NCI-H2196 (cell line): ENCODE measurements at regions not wholly inside any gene's neighbourhood (a gene's known extent, or its start where the extent isn't known, plus 50 kb on each side); places are given as distances from the start of the nearest gene placed in this dataset.

Source experiments
- DNase-seq: peaks from one replicate; lab custom pipeline; 2025; ENCODE audit not compliant: unreplicated experiment; lab: John Stamatoyannopoulos, UW

DNA sequence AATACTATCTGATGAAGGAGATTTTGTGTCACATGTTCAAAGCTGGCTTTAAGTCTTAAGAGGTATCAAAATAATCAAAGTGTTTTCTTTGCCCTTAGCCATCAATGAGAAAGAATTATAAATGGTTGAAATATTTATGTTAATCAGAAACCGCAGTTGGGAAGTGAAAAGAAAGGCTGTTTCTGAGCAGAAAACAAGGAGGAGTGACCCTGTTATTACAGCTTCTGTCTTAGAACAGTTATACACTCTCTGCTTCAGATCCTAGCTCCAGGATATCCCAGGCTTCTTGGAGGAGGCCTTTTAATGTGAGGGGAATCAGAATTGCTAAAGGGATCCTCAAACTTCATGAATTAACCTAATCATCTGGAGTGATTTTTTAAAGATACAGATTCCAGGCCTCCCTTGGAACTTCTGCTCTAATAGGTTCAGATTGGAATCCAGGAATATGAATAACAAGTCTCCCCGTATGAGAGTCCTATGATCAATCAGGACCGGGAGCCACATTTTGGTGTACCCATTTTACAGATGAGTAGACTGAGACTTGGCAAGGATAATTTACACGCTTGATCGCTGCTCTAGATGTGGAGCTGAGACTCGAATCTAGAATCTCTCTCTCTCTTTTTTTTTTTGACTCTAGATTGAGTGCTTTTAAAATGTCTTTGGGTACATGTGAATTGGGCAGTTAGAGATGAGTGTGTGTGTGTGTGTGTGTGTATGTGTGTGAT is 50.8 kb upstream of the JAG1 start:
- no peak for DNase-seq

DNA sequence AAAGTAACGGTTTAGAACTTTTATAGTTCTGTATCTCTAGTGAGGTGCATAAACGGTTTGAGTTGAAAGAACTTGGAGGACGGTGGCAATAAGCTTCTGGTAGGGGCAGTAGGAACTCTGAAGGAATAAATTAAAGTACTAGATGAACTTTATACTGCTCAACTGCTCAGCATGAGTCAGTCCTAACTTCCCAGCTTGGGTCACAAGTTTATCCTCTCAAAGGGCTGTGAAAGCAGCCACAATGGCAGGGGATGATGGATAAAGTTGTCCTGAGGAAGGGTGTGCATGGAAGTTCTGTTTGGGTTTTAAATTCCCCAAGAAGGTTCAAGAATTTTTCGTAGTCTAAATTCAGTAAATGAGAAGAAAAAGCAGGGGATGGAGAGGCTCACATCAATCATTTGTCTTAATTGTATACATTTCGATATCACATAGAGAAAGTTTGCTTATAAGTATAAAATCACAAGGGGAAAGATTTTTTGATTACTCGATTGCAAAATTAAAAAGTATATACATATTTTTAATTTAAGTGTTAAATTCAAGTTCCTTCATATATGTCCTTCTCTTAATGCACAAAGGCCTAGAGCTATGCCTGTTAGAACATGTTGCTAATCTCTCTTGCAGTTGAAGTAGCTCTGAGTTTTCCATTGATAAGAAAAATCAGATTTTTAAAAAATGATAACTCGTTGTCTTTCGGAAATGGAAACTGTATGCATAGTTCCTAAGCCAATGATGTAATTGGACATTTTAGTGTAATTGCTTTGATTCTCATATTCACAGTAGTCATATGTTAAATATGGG is 55.3 kb upstream of the JAG1 start:
- DNase-seq: no peak

DNA sequence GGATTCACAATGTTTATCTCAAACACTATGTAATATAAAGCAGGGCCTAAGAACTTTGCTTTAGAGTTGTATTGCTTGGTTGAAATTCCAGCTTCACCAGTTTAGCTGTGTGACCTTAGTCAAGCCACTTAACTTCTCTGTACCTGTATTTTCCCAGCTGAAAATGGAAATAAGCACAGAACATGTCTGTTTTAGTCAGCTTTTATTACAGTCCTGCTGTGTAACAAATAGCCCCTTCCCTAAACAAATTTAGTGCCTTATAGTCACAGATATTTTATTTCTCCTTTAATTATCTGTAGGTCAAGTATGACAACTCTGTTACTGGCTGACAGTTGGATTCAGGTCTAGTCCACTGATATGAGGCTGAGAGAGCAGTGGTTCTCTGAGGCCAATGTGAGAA is 56.0 kb upstream of the JAG1 start:
- DNase-seq: no peak

DNA sequence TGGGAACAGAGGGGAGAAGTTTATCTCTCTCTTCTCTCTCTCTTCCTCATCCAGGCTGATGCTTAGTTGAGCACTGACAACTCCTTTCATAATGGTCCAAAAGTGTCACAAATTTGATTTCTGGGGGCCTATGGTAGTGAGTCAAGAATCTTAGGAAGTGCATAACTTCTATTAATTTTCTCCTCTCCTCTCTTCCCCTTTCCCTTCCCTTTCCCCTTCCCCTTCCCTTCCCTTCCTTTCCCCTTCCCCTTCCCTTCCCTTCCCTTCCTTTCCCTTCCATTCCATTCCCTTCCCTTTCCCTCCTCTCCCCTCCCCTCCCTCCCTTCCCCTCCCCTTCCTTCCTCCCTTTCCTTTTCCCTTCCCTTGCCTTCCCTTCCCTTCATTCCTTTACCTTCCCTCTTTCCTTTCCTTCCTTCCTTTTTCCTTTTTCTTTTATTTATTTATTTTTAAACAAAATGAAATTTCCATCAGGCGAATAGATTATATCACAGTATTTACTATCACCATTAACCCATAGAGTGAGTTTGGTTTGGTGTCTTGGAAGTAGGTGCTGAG is 56.9 kb upstream of the JAG1 start:
- no peak for DNase-seq

DNA sequence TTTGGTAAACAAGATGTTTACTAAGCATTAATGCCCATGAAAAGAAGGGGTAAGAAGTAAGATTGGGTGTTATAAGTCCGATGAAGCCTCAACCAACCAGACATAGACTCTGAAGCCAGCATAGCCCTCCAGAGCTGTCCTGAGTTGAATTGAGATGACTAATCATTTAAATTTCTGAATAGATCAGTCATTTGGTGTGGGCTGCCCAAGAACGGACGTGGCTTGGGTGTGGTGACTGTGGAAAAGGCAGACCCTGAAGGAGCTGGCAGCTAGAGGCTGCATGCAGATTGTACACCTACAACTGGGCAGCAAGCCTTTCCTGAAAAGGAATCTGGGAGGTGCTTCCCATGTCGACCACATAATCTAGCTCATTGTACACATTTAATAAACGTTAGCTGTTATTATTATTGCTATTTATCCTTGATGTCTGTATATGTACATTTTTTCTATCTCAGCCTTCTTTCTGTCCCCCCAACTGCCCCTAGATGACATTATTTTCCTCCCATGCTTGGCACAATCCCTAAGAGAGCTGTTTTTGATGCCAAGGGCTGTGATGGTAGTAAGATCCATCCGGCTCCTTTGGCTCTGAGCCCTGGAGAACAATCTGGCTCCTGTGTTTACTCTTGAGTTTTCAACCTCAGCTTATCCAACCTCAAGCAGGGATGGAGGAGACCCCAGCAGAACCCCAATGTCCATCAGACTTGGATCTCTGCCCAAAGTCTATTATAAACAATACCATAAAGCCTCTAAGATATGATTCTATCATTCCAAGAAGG is 57.6 kb upstream of the JAG1 start:
- no peak for DNase-seq

DNA sequence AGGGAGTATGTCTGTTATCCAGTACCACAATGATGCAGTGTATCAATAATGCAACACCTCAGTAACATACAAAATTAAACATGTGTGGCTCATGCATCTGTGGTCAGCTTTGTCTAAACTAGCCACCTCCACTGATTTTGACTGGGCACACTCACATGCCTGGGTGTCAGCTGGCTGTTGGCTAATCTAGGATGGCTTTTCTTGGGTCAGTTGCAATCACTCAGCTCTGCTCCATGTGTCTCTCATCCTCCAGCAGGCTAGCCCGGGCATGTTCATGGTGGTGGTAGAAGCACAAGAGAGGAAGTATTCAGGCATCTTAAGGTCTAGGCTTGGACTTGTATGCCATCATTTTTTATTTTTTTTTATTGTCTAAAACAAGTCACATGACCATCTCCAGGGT is 59.3 kb upstream of the JAG1 start:
- no peak for DNase-seq

DNA sequence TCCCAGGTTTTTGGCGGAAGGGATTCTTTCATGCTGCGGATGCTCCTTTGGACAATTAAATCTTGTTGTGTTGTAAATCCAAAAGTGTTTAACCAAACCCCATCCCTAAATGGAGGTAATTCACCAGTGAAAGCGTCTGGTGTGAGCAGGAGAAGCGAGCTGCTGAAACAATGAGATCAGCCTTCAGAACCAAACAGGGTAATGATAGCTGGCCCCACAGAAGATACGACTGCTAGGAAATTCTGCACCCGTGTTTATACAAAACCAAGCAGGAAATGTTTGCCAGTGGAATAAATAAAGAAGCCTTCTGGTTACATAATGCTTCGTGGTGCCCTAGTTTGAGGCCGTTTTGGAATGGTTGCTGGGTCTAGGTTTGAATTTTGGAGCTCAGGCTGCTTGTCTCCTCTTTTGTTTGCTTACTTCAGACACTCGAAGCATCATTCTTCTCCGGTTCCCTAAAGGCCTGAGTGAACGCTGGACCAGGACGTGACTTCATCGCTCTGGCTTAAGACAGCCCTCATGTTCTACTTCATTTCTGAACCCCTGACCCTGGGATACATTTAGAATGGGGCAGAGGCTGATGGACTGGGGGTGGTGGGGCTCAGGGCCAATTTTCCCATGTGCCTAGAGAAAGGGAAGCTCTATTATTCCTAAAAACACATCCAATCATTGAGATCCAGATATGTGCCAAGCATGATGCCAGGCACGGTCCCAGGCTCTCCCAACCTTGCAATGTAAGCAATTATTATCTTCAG is 61.6 kb upstream of the JAG1 start:
- DNase-seq: no peak

DNA sequence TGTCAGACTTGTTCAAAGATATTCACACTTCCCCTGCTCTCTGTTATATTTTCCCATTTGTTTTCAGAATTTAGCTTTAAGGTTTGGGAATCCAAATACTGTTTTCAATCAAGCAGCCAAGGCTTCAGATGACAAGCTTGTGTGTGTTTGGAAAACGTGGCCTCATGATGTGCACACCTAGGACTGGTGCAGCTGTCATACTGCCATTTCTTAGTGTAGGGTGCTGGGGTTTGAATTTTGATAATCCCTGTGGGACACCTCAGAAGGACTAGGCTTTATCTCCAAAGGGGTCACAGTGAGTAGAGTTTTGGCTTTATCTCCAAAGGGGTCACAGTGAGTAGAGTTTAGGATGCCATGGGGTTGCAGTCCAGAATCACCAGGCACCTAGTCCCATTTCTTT is 65.3 kb upstream of the JAG1 start:
- DNase-seq: no peak

DNA sequence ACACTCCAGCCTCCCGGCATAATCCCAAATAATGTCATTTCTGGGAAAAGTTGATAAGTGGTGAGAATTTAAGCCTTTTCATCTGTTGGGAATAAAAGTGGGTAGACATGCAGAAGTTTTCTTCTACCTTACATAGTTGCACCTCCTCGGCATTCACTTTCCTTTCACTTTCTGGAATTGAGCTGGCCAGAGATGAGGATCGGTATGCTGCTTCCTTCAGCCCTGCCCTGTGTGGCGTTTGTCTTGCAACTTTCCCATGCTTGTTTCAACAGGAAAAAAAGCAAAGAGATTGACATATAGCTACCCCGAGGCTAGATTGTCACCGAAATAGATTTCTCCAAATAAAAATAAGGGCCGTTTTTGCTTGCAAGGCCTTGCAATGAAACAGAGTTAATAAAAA is 65.8 kb upstream of the JAG1 start:
- no peak for DNase-seq

DNA sequence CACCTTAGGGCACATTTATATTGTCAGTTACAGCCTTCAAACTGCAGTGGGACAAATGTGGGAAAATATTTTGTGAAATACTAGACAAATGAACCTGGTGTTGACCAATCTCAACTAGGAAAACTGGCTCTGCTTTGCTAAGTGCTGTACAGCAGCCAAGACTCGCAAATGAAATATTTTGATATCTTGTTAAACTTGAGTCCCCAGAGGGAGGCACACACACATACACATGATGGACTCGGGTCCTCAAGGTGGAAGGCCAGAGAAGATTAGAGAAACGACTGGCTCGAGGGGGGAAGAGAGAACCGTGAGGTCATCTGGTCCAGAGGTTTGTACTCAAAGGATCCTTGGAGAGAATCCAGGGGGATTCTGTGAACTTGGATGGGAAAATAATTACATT is 67.3 kb upstream of the JAG1 start:
- no peak for DNase-seq

DNA sequence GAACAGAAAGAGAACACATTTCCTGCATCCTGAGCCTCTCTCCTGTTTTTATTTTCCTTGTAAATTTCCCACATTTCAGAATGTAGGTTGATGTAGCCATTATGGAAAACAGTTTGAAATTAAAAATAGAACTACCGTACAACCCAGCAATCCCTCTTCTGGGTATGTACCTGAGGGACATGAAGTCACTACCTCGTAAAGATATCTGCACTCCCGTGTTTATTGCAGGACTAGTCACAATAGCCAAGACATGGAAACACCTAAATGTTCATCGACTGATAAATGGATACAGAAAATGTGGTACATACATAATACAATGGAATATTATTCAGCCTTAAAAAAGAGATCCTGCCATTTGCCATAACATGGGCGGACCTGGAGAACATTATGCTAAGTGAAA is 72.0 kb upstream of the JAG1 start:
- no peak for DNase-seq

DNA sequence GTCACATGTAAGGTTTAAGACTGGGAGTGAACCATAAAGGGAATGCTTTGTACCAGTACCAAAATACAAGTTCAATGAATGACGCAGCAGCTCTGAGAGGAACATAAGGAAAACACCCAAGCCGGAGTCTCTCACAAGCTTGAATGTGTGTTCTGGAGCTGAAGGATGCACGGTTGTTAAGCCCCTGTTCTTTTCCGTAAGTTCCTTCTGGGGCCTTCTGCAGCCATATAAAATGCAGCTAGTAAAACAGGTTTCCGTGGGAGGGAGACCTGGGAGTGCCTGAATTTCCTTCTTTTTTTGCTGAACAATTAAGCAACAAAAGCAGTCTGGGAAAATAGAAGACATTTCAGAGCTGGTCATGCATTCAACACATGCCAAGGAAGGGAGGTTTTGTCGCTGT is 73.2 kb upstream of the JAG1 start:
- DNase-seq: no peak

DNA sequence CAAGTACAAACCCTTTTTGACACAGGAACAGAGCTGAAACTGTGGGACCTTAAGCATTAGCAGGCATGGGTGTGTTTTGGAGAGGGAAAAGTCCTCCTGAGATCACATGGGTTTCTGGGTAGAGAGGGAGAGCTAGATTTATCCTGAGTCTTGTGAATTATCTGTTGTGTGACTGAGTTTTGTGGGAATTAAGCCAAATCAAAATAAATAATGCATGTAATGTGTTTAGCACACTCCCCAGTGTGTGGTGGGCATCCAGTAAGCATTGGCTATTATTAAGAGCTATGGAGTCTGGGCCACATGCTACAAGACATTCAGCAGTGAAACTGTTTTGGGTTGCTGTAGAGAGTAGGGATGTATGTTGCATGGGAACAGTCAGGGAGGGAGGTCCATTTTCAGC is 75.3 kb upstream of the JAG1 start:
- DNase-seq: no peak

DNA sequence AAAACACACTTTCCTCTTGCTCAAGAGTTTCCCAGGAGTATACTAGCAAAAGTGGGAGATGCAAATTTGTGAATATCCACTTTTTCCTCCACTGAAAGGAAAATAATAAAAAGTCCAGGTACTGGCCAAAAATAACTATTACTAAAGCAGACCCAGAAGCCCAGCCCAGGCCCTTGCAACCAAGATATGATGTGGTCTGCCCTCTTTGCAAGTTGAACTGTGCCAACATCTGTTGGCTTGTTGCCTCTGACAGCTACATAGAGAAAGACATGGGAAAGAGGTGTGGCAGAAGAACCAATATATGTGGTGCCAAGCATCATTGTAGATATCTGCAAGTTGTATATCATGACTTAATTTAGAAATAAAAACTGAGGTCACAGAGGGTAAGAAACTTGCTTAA is 78.4 kb upstream of the JAG1 start:
- DNase-seq: no peak

DNA sequence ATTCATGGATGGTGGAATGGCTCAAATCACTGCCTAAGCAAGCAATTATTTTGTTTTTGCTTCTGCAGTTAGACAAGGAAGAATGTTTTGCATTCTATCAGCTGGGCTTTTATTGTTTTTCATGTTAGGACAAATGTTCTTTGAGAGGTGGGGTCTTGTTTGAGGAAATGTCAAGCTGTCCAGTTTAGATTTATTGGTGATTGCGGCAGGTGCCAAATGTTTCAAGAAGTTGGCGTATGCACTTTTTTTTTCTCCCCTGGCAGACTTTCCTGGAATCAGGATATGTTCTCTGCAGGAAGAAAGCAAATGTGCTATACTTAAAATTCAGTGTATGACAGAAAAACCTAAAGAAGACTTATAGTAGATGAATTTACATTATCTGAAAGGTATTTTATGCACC is 81.0 kb upstream of the JAG1 start:
- no peak for DNase-seq

DNA sequence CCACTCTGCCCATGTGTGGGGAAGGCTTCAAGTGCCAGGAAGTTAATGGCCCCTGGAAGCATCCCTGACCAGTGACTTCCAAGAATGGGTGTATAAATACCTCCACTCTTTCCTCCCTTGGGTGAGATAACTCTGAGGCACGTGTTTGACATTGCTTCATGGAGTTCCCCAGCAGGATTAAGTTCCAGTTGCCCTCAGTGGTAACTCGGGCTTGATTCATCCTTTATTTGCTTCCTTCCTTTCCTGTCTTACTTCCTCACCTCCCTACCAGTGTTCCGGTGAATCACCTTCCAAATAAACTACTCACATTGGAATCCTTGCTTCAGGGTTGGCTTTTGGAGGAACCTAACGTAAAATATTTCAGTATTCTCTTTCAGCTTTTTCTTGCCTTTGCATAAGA is 84.6 kb upstream of the JAG1 start:
- DNase-seq: no peak

DNA sequence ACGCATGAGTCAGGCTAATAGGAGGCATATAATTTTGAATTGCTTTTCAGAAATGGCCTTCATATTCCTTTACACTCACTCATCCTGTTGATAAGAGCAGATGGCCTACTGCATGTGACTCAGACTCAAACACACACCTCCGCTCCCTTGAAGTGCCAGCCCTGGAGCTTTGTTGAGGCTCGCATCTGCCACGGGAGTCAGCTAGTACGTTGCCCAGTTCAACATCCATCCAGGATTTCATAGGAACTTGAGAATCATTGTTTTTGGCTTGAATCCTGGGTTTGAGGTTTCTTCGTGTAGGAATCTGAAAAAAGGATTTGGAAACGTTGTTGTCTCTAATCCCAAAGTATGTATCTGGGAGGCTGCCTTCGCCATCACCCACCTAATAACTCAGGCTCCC is 87.4 kb upstream of the JAG1 start:
- no peak for DNase-seq

DNA sequence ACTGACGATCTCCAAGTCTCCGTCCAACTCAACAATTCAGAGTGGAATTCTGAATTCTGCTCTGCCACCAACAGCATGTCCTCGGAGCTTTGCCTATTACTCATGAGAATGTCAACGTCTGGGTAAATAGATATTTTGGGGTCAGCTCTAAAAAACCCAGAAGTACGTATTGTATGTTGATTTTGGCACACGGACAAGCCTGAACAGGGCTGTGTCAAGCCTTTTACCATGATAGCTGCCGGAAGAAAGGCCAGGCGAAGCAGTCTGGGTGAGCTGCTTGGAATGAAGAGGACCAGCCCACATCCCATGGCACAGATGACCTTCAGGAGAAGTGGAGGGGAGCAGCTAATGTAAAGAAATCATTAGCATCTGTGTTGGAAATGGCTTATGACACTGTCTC is 88.0 kb upstream of the JAG1 start:
- DNase-seq: no peak

DNA sequence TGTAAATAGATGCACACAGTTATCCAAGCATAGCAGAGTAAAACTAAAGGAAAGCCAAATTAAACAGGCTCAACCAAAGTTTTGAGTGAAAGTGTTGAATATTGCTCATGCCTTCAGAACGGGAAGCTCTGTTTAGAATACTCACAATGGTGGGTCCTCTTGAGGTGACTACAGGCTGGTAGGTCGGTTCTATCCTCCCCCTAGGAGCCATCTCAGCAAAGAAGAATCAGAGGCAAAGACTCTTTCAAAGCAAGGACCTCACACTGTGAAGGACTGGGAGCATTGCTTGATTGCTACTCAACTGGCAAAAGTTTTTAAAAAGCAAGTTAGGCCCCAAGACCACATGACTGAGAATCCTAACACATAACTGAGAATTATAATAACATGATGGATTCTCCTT is 88.4 kb upstream of the JAG1 start:
- DNase-seq: no peak

DNA sequence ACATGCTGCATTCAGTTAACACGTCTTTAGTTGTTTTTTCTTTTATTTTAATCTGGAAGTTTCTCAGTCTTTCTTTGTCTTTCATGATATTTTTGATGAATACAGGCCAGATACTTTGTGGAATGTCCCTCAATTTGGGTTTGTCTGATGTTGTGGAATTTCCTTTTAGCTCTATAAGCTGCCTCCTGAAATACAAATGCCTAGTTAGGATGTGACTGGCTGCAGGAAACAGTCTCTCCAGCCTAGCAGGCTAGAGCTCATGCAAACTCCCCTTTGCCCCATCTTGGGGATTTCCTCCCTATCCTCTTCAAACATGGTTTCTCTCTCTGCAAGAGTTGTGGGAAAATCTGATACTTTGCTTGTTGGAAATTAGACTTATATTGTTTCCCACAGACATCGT is 89.3 kb upstream of the JAG1 start:
- no peak for DNase-seq

DNA sequence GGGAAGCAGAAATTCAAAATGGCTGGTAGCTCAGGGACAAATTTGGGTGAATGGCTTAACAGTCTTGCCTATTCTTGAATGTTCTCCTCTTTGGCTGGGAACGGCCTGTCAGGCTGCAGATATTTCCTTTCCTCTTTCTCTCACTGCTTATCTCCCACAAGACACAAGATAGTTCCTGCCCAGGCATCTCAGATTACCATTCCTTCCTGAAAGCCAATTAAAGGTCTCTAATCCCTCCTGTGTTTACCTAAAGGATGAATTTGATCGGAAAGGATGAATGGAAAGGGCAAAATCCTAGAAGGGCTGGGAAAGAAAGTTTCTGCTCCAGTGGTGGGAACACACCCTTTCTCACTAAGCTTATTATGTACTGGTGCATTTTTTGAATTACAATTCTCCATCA is 95.9 kb upstream of the JAG1 start:
- no peak for DNase-seq
